ENCODE measurements at regions not wholly inside any gene's neighbourhood (a gene's known extent, or its start where the extent isn't known, plus 50 kb on each side); places are given as distances from the start of the nearest gene placed in this dataset.
"Not testable (repeated sequence)": the region's sequence is repeated elsewhere in the genome, so short reads cannot be mapped to it uniquely, and the experiment has no call there.

DNA sequence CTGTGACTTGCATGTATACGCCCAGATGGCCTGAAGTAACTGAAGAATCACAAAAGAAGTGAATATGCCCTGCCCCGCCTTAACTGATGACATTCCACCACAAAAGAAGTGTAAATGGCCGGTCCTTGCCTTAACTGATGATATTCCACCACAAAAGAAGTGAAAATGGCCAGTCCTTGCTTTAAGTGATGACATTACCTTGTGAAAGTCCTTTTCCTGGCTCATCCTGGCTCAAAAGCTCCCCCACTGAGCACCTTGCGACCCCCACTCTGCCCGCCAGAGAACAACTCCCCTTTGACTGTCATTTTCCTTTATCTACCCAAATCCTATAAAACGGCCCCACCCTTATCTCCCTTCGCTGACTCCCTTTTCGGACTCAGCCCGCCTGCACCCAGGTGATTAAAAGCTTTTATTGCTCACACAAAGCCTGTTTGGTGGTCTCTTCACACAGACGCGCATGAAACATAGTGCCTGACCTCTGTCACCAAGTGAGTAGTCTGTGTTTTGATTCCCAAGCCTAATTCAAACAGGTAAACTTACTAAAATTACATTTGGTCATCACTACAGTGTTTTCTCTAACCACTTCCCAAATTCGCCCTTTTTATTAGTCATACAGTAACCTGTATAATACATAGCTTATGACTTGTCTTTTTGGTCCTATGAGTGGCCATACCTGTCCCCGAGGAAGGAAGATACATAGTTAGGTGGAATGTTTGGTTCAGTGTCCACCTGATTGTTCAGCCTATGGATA lies 140.7 kb upstream of the PROK2 start:
- DNase-seq: not testable (repeated sequence)

DNA sequence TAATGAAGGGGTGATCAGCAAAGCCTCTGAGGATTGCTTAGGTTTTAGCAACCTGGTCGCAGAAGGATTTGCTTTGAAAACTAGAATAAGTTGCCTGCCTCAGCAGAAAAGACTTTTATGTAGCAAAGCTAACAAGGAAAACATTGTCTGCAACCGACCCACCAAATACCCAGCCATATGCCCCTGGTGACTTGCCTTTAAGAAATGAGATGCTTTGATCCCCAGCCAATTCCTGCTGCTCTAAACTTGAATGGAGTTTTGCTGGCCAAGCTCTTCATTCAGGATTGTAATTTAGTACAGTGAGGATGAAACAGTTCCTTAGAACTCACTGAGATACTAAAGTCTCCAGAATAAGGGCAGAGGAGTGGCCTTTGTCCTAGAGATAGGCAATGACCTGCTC lies 139.8 kb upstream of the PROK2 start:
- DNase-seq: no peak

DNA sequence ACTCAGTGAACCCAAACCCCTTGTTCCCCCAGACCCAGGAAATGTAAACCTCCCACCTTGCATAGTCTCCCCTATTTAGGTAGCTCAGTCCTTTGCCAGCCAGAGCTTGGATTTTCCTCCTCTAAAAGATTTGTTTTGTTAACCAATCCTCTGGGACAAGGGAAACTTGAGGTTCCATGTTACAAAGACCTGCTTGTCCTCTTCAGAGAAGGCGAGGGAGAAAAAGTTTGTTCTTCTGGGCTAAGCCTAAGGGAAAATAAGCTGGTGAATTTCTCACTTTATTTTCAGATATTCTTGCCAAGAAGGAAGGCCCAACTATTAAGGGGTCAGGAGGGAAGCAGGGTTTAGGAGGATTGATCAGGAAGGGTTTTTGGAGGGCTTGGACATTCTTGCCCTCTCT lies 136.1 kb upstream of the PROK2 start:
- DNase-seq: no peak

DNA sequence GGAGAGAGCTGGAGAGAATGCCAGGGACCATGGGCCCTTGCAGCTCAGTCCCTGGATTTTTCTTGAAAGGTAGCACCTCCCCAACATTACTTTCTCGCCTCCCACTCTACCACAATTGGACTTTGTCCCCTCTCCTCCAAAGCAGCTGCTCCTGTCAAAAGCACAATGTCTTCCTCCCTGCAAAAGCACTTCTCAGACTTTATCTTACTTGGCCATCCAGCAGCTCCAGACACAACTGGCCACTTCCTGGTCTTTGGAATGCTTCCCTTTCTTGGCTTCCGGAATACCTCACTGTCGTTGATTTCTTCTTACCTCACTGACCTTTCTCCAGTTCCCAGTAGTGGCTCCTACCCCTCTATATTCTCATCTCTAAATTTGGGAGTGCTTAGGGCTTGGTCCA lies 134.6 kb upstream of the PROK2 start:
- DNase-seq: no peak

DNA sequence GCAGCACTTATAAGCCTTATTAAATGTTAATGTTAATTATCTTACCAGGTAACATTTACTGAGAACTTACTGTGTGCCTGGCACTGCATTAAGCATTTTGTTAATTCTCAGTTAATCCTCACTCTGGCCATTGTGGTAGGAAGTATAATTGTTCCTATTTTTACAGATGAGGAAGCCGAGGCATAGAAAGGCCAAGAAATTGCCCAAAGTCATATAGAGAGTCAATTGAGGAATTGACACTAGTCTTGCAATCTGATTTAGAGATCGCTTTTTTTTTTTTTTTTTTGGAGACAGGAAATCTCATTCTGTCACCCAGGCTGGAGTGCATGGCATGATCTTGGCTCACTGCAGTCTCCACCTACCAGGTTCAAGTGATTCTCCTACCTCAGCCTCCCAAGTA lies 132.6 kb upstream of the PROK2 start:
- no peak for DNase-seq

DNA sequence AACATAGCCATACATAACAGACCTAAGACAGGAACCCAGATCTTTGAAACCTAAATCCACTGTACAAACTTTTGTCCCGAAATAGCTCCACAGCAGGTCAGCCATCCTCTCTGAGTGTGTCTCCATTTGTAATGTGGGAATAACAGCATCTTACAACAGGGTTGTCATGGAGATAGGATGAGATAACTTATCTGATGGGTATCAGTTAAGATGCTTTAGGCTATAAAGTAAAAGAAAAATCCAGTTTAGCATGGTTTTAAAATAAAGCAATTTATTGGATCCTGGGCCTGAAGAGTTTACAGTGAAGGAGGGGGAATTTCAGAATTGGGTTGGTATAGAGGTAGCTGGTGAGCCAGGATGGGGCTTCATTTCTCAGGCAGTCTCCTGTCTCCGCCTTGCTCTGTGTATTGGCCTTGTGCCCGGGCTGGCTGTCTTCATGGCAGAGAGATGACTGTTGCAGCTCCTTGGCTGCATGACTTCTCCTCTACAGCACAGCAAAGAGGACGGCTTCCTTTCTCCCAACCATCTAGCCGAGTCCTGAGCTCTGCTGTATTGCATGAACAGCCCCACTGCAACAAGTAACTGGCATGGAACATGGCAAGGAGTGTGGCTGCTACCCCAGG lies 131.9 kb upstream of the PROK2 start:
- no peak for DNase-seq

DNA sequence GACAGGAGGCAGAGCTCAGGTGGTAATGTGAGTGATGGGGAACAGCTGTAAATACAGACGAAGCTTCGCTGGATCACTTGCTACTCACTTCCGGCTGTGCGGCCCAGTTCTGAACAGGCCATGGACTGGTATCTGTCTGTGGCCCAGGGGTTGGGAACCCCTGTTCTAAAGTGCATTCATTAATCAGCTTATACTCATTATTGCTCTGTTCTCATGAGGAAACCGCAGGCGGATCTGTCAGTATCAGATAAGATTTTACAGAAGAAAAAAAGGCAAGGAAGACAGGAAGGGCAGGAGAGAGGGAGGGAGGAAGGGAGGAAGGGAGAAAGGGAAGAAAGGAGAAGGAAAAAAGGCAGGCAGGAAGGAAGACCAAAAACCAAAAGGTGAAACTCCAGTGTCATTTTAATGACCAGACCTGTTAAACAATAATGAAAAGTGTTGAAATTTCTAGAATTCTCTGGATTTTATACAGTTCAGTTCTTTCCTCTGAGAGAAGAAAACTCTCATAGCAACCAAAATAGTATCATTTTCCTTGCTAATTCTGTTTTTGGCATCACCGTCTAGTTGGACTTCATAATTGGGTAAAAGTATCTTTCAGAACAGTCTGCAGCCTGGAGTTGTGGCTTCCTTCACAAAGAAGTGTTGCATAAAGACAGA lies 128.0 kb upstream of the PROK2 start:
- DNase-seq: no peak

DNA sequence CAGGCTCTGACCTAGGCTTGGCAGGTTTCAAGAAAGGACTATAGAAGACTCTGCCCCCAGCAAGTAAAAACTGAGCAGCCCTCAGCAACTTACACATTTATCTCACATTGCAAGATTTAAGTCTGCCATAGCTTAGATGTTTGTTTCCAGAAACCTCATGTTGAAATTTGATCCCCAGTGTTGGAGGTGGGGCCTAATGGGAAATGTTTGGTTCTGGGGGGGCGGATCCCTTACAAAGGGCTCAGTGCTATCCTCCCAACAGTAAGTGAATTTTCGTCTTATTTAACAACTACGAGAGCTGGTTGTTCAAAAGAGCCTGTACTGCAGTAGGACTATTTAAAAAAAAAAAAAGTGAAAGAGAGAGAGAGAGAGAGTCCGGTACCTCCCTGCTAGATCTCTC lies 125.2 kb upstream of the PROK2 start:
- DNase-seq: no peak

DNA sequence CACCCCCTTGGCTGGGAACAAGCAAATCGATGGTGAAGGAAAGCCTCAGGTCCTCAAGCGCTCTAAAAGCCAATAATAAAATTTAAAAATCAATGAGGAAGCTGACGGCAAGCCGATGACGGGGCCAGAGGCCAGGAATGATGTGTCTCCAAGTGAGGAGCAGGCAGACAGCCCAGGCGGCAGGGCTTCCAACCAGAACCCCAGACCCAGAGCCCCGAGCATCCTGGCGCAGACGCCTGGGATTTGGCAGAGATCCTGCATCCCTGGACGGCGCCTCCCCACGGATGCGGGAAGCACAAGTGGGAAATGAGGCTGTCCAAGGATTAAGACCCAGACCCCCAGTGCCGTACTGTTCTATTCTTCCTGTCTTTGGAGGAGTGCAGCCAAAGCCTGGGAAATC lies 123.0 kb upstream of the PROK2 start:
- no peak for DNase-seq

DNA sequence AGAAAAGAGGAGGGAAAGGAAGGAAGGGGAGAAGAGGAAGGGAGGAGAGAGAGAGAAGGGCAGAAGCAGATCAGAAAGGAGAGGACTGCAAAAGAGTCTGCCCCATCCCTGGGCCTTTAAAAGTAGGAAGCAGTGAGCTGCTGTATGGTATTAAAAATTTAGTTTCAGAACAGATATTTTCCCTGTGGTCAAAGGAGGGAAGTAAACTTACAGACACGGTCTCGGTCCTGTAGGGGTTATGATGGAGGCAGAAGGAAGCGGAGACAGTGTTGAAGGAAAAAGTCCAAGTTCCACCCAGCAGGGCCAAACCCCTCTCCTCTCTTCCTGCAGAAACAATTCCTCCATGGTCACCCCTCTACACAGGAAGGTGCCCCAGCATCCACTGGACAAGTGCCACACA lies 122.0 kb upstream of the PROK2 start:
- DNase-seq: no peak

DNA sequence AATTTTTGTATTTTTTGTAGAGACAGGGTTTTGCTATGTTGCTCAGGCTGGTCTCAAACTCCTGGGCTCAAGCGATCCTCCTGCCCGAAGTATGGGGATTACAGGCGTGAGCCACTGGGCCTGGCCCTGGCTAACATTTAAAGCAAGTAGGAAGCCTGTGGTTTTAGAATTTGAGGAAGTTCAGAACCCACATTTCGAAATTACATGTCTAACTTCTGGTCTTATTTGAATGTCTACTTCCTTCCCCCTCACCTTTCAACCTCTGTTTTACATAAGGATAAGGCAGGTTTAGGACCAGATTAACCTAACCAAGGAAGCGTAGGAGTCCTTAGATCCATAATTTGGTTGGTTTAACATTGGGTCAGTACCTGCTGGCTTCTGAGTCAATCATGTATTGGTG lies 120.5 kb upstream of the PROK2 start:
- no peak for DNase-seq

DNA sequence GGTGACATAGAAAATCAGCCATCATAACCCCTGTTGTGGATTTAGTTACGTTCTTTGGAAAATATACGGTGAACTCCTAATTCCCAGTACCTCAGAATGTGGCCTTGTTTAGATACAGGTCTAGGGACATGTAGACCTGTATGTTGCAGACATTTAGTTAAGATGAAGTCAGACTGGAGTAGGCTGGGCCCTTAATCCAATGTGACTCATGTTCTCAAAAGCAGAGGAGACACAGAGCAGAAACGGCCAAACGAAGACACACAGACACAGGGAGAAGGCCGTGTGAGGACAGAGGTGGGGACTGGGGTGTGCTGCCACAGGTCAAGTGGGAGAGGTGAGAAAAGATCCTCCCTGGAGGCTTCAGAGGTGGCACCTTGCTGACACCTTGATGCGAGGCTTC lies 119.0 kb upstream of the PROK2 start:
- DNase-seq: no peak

DNA sequence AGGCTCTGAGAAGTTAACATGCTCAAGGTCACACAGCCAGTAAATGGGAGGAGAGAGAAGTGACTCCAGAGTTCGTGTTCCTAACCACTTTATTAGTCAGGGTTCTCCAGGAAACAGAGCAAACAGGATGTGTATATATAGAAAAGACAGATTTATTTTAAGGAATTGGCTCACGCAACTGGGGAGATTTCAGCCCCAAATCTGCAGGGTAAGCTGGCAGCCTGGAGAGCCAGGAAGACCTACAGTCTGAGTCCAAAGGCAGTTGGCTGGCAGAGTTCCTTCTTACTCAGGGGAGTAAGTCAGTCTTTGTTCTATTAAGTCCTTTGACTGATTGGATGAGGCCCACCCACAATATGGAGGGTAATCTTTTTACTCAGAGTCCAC lies 118.2 kb upstream of the PROK2 start:
- no peak for DNase-seq

DNA sequence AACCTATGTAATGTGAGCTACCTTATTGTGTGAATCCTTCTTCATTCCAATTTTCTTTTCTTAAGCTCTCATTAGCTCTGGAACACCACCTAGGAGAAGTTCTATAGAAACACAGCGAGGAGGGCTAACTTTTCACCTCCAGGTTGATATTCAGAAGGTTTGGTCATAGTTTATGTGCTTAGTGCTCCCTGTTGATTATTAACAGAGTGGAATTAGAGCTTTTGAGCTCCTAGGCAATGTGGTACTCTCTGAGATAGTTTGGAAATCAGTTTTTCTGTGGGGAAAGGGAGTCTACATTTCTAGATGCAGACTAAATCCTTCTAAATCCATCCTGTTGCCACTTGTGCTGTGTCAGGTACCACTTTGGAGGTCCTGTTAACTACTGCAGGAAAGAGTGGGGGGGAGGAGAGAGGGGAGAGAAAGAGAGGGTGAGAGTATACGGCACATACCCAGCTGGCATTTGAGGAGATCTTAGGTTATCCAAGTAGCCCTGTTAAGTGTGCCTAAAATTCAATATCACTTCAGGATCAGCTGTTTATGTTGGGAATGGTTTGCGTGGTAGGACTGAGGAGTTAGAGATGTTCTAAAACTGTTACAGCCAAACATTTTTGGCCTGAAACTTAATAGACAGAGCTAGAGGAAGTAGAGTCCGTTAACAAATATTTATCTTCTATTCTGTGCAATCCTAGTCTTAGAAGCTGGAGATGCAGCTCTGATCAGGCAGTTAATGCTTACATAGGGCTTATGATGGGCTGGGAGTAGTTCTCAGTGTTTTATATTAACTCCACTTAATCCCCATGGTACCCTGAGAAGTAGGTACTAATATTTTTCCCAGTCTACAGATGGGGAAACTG lies 117.5 kb upstream of the PROK2 start:
- no peak for DNase-seq

DNA sequence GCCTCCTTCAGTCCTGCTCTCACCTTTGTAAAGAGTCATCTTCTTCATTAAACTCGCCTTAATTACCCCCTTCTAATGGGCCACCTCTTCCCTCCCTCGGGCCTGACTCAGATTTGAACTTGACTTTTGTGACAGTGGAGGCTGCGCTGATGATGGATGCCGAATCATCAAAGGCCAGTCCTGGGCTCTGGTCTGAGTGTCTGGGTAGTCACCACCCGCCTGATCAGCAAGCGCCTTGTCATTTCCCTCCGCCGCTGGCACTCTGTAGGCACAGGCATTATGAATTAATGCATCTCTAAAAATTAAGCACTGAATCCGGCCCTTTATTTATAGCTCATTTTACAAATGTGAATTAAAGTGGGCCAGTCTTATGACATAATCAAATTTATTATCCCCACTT lies 116.7 kb upstream of the PROK2 start:
- DNase-seq: no peak

DNA sequence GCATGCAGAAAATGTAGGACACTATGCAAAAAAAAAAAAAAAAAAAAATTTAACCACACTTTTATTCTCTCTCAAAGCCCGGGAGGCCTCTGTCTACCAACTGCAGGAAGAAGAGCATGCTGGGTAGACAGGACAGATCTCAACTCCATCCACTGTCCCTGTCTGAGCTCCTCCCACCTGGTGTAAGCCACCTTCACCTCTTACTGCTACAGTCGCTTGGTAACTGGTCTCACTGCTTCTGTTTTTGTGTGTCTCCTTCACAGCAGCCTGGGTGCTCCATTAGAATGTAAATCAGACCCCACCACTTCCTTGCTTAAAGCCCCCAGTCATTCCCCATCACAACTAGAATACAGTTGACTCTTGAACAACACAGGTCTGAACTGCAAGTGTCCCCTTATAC lies 115.1 kb upstream of the PROK2 start:
- no peak for DNase-seq

DNA sequence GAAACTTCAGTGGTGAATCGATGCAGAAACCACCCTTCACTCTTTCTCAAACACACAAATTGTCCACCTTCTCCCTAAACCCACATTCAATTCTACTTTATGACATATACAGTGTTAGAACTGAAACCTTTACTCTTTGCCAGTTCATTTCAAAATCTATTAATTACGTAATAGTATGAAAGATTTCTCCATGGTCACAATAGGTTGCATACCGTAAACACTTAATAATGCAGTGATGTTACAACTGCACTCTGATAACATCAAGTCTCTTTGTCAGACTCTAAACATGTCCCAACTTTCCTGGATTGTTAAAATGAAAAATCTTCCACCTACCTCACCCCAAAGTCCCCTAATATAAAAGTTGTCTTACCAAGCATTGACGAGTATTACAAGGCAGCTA lies 111.8 kb upstream of the PROK2 start:
- DNase-seq: no peak

DNA sequence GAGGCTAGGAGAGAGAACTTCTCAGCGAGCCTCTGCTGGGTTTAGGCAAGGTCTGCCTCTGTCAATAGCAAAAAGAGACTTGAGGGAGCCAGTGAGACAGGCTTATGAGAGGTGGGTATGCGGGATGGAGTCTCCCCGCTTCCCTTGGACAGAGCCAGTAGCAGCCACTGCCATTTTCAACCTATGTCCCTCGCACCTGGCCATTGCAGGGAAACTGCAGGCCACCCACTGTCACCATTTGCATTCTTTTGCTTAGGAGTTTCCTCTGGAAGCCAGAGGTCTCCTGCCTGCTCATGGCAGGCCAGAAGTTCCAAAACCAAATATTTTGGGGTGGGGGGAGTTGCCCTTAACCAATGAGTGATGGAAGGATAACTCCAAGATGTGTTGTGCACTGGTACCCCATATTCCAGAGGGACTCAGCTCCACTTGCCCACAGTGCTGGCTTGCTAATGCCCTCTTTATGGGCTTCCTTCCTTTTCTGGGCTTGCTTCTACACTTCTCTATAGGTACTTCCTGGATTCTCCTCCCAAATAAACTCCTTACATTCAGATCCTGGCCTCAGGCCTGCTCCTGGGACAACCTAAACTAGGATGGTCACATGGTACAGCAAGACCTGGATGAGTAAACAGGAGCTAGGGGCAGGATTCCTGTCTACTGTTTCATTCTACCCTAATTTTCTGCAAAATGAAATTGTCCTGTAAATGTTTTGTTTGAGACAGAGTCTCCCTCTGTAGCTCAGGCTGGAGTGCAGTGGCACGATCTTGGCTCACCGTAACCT lies 108.9 kb upstream of the PROK2 start:
- DNase-seq: no peak

DNA sequence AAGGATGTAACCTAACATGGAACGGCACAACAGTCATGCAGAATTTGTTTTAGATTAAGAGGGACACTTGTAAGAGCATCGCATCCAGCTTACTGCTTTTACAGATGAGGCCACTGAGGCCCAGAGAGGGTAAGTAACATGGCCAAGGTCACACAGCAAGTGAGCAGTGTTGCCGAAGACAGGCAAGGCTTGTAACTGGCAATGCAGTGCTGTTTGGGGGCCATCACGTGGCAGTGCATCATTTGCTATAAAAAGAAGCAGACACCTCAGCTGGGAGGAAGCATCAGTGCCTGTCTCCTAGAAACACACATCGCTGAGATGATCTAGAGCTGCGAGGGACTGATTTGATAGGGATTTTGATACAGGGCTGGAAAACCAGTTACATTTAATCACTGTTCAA lies 108.2 kb upstream of the PROK2 start:
- DNase-seq: no peak

DNA sequence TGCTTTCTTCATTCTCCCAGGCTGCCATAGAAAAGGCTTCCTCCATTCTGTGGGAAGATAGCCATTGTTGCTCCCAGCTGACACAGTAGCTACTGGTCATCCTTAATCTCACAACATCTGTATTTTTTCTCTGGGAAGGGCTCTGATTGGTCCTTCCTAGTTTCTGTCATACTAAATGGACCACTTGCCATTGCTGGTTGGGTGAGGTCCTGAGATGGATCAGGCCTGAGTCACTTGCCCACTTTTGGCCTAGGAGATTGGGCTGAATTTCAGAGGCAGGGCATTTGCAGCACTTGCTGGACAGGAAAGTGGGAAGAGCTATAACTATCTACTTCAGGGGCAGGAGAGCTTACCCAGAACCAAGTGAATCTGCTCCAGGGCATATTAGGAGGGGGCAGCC lies 106.5 kb upstream of the PROK2 start:
- DNase-seq: no peak

DNA sequence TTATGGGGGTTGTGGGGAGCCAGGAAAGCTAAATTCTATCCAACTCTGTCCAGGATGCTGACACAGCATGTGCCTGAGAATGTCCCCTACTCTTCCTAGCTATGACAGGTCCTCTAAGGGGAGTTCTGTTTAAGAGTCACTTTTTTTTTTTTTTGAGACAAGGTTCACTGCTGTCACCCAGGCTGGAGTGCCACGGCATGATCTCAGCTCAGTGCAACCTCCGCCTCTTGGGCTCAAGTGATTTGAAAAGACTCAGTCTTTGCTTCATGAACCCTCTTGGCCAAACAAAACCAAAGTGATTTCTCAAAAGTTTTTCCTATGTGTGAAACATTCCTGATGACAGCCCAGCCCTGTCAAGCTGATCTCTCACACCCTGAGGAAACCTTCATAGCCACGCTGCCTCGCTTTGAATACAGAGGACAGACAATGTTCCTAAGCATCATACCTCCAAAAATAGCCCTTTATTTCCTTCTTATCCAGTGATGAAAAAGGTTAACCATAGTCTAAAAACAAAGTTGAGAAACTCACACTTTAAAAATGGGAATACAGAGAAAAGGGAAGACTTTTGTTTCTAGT lies 105.5 kb upstream of the PROK2 start:
- no peak for DNase-seq

DNA sequence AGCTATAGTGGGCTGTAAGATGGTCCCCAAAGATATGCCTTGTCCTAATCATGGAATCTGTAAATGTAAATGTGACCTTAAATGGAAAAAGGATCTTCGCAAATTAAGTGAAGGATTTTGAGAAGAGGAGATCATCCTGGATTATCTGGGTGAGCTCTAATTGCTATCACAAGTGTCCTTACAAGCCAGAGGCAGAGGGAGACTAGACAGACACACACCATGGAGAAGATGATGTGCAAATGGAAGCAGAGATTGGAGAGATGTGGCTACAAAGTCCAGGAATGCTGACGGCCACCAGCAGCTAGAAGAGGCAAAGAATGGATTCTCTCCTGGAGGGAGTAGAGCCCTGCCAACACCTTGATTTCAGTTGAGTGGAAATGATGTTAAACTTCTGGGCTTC lies 102.3 kb upstream of the PROK2 start:
- DNase-seq: no peak

DNA sequence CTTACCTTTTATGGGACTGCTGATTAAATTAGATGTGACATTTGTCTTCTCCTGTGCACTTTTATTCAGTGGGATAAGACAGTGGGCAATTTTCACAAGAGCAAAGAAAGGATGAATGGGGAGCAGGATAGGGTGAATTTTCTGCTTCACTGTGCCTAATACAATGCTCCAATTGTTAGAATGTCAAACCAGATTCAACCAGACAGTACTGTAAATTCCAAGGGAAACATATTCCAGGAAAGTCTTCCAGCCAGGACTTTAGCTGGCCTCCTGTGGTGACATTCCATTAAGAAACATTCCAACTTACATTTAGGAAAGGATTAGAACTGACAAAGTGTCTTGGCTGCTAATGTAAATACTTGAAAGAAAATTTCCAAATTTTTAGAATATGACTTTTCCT lies 100.1 kb upstream of the PROK2 start:
- DNase-seq: no peak

Measured in NCI-H1105 treated with DMSO at 0.1 percent for 48 hours (cell line).